Keratinocyte (primary cell): ENCODE measurements at regions not wholly inside any gene's neighbourhood (a gene's known extent, or its start where the extent isn't known, plus 50 kb on each side); places are given as distances from the start of the nearest gene placed in this dataset.

ENCODE experiments used
- DNase-seq: peaks from one replicate; pipeline ENCODE4 v3.0.0-alpha.2; 2011; ENCODE audit warnings: low read depth, missing footprints, low spot score
- FAIRE-seq: peaks from 2 replicates; lab custom pipeline; 2011; peaks lifted over from hg19 to GRCh38; lab: Jason Lieb, UNC
- H2AFZ ChIP-seq: 2 replicates; pipeline ENCODE4 v1.6.0; 2012; ENCODE audit warnings: low read length, control low read depth, inconsistent platforms; ENCODE audit not compliant: control insufficient read depth
- H3K27ac ChIP-seq: 2 replicates; pipeline ENCODE4 v1.5.1; 2011; ENCODE audit warnings: low read length; ENCODE audit not compliant: control insufficient read depth, insufficient read depth
- H3K27me3 ChIP-seq: 3 replicates; pipeline ENCODE4 v1.6.0; 2011; ENCODE audit warnings: low read length; ENCODE audit not compliant: control insufficient read depth, insufficient read depth; ENCODE audit errors: extremely low read depth
- H3K36me3 ChIP-seq, 2 experiments: 2 replicates in 1 of 2; 3 replicates in 1 of 2; pipeline ENCODE4 v1.5.1; 2011; ENCODE audit warnings: low read length in 2 of 2, mild to moderate bottlenecking in 1 of 2; ENCODE audit not compliant: control insufficient read depth in 2 of 2, insufficient read depth in 2 of 2; ENCODE audit errors: extremely low read depth in 1 of 2
- H3K4me1 ChIP-seq: 3 replicates; pipeline ENCODE4 v1.5.1; 2011; ENCODE audit warnings: low read length; ENCODE audit not compliant: control insufficient read depth, insufficient read depth; ENCODE audit errors: extremely low read depth
- H3K4me2 ChIP-seq: 3 replicates; pipeline ENCODE4 v1.6.0; 2011; ENCODE audit warnings: low read depth, low read length; ENCODE audit not compliant: control insufficient read depth, insufficient read depth; ENCODE audit errors: extremely low read depth
- H3K4me3 ChIP-seq, 3 experiments: fragments of 200-600 bp in 1 of 3; sonication (generic) in 1 of 3; 2 replicates in 2 of 3; 3 replicates in 1 of 3; pipeline ENCODE4 v1.5.1; 2011 to 2016; ENCODE audit warnings: low read length in 3 of 3, mild to moderate bottlenecking in 3 of 3, control low read depth in 2 of 3, inconsistent platforms in 1 of 3, low read depth in 1 of 3, mixed read lengths in 1 of 3, mixed run types in 1 of 3, moderate library complexity in 1 of 3; ENCODE audit not compliant: control insufficient read depth in 2 of 3, insufficient read depth in 2 of 3; ENCODE audit errors: extremely low read depth in 1 of 3
- H3K79me2 ChIP-seq: 2 replicates; pipeline ENCODE4 v1.6.0; 2012; ENCODE audit warnings: low read length; ENCODE audit not compliant: control insufficient read depth, insufficient read depth
- H3K9ac ChIP-seq: 3 replicates; pipeline ENCODE4 v1.6.0; 2011; ENCODE audit warnings: low read length; ENCODE audit not compliant: control insufficient read depth, insufficient read depth; ENCODE audit errors: extremely low read depth
- H3K9me1 ChIP-seq: 3 replicates; pipeline ENCODE4 v1.6.0; 2011; ENCODE audit warnings: low read length; ENCODE audit not compliant: control insufficient read depth, insufficient read depth; ENCODE audit errors: extremely low read depth
- H3K9me3 ChIP-seq: 2 replicates; pipeline ENCODE4 v1.5.1; 2012; ENCODE audit warnings: low read depth, low read length; ENCODE audit not compliant: control insufficient read depth
- H4K20me1 ChIP-seq: 3 replicates; pipeline ENCODE4 v1.6.0; 2011; ENCODE audit warnings: low read length; ENCODE audit not compliant: control insufficient read depth, insufficient read depth; ENCODE audit errors: extremely low read depth
- EZH2 ChIP-seq: IDR thresholded peaks from one replicate; pipeline ENCODE4 v1.6.1; 2012; ENCODE audit warnings: inconsistent platforms, mild to moderate bottlenecking, low read length, moderate library complexity
- dilution Hi-C: fragments of 300-500 bp; cut with MboI; formaldehyde crosslinking; loops from one replicate; pipeline ENCODE4 v1.7.0; 2020; ENCODE audit warnings: low sequenced_read_pairs; ENCODE audit not compliant: extremely low pct_ligation_motif_present
- TF ChIP-seq, protein P1 (sequence below), 3 experiments: IDR thresholded peaks in 1 of 3; conservative IDR thresholded peaks in 1 of 3; optimal IDR thresholded peaks in 1 of 3; 2 replicates in 2 of 3; 3 replicates in 1 of 3; pipeline versions ENCODE3 to v1.5.1; 2011; ENCODE audit warnings: low read length in 3 of 3, mild to moderate bottlenecking in 3 of 3, moderate library complexity in 2 of 3, control low read depth in 1 of 3, inconsistent platforms in 1 of 3; ENCODE audit not compliant: insufficient read depth in 2 of 3; ENCODE audit errors: extremely low read depth in 1 of 3

DNA sequence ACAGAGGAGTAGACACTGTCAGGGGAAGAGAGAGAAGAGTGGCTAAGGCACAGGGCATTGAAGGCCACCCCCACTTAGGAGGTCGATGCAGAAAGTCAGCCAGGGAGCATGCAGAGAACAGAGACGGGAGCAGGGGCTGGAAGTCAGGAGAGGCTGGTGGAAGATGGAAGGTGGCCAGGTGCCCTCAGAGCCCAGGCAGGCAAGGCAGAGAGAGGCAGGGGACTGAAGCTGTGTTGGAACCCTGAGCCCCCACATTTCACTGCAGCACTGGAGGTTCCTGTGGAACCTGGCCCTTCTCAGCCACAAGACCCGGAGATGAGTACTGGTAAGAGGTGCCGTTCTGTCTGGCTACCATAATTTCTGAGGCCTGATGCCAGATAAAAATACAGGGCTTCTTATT, 238.3 kb upstream of the NCAM1 start:
- dilution Hi-C loops = no loop called here
- Histone ChIP-seq H3K36me3 (no peaks in the 10 kb centered on the region), H2AFZ (no peak overlapping the region), H3K9ac (no peak overlapping the region), H3K9me3 (no peaks in the 10 kb centered on the region), H3K4me1 (no peaks in the 10 kb centered on the region), H3K4me3 (no peak overlapping the region), H3K27me3 (no peaks in the 10 kb centered on the region), H4K20me1 (no peaks in the 10 kb centered on the region), H3K79me2 (no peaks in the 10 kb centered on the region), H3K4me2 (no peak overlapping the region), H3K27ac (no peak overlapping the region), H3K9me1 (no peaks in the 10 kb centered on the region)
- no peak for FAIRE-seq
- DNase-seq = no peak
- no peak for TF ChIP-seq EZH2
- TF ChIP-seq, protein P1, sequence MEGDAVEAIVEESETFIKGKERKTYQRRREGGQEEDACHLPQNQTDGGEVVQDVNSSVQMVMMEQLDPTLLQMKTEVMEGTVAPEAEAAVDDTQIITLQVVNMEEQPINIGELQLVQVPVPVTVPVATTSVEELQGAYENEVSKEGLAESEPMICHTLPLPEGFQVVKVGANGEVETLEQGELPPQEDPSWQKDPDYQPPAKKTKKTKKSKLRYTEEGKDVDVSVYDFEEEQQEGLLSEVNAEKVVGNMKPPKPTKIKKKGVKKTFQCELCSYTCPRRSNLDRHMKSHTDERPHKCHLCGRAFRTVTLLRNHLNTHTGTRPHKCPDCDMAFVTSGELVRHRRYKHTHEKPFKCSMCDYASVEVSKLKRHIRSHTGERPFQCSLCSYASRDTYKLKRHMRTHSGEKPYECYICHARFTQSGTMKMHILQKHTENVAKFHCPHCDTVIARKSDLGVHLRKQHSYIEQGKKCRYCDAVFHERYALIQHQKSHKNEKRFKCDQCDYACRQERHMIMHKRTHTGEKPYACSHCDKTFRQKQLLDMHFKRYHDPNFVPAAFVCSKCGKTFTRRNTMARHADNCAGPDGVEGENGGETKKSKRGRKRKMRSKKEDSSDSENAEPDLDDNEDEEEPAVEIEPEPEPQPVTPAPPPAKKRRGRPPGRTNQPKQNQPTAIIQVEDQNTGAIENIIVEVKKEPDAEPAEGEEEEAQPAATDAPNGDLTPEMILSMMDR (optimal IDR thresholded peaks at IDR 0.05 in 1 of 3, IDR thresholded peaks at IDR 0.05 in 1 of 3, conservative IDR thresholded peaks at IDR 0.05 in 1 of 3; ENCODE audit: extremely low read depth in 1 of 3, insufficient read depth in 2 of 3, low read length in 3 of 3) = no peak

GRCh38 chr11:112723676-112724495, 237.3 kb upstream of the NCAM1 start:
- H3K9ac ChIP-seq = no peak overlapping the region
- H3K4me1 ChIP-seq = no peaks in the 10 kb centered on the region
- H4K20me1 ChIP-seq = no peaks in the 10 kb centered on the region
- H3K4me3 ChIP-seq = no peak overlapping the region
- H3K27ac ChIP-seq = no peak overlapping the region
- TF ChIP-seq, protein P1 (optimal IDR thresholded peaks at IDR 0.05 in 1 of 3, IDR thresholded peaks at IDR 0.05 in 1 of 3, conservative IDR thresholded peaks at IDR 0.05 in 1 of 3; ENCODE audit: extremely low read depth in 1 of 3, insufficient read depth in 2 of 3, low read length in 3 of 3) = no peak
- no peak for TF ChIP-seq EZH2
- no peak overlapping the region for H3K4me2 ChIP-seq
- FAIRE-seq (no peak), DNase-seq (no peak)
- H3K27me3 ChIP-seq = no peaks in the 10 kb centered on the region
- dilution Hi-C loops = no loop called here
- no peaks in the 10 kb centered on the region for H3K36me3 ChIP-seq
- no peak overlapping the region for H2AFZ ChIP-seq
- H3K9me3 ChIP-seq = no peaks in the 10 kb centered on the region
- H3K9me1 ChIP-seq = no peaks in the 10 kb centered on the region
- no peaks in the 10 kb centered on the region for H3K79me2 ChIP-seq
